ENCODE measurements at regions not wholly inside any gene's neighbourhood (a gene's known extent, or its start where the extent isn't known, plus 50 kb on each side); places are given as distances from the start of the nearest gene placed in this dataset.

DNA sequence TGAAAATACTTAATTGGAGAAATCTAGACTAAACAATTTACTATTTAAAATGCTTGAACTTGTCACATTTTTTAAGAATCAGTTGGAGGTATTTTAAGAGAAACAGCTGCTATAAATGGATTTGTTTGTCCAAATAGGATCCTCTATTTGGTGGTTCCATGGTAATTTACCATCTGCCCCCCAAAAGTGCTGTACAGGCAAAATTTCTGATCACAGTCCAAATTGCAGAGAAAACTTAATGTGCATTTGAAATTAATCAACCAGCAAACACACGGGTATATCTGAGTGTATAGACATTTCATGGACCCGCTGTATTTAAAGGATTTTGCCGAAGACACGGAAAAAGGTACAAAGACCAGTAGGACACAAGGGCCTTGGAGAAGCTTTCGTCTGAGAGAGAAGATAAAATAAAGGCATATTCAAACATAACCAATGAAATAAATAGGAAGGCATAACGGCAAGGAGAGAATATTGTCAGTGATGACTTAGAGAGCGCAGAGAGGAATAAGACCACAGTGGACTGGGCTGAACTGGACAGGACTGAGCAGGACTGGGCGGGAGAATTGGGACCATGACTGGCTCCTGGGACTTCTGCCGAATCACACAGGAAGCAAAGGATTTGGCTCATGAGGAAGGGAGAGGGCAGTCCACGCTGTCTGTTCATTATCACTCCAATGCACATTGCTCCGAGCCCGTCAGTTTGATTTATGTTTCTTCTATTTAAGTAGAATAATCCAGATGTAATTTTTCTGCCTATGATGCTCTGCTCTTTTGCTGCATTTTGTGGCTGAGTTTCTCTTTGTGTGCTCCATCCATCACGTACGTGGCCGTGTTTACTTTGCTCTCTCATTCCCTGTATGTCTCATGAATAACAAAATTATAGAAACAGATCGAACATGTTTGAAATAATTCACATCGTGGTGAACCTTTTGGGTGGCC lies 112.8 kb downstream of the PRLHR start (continued):
- TF ChIP-seq, protein P1, sequence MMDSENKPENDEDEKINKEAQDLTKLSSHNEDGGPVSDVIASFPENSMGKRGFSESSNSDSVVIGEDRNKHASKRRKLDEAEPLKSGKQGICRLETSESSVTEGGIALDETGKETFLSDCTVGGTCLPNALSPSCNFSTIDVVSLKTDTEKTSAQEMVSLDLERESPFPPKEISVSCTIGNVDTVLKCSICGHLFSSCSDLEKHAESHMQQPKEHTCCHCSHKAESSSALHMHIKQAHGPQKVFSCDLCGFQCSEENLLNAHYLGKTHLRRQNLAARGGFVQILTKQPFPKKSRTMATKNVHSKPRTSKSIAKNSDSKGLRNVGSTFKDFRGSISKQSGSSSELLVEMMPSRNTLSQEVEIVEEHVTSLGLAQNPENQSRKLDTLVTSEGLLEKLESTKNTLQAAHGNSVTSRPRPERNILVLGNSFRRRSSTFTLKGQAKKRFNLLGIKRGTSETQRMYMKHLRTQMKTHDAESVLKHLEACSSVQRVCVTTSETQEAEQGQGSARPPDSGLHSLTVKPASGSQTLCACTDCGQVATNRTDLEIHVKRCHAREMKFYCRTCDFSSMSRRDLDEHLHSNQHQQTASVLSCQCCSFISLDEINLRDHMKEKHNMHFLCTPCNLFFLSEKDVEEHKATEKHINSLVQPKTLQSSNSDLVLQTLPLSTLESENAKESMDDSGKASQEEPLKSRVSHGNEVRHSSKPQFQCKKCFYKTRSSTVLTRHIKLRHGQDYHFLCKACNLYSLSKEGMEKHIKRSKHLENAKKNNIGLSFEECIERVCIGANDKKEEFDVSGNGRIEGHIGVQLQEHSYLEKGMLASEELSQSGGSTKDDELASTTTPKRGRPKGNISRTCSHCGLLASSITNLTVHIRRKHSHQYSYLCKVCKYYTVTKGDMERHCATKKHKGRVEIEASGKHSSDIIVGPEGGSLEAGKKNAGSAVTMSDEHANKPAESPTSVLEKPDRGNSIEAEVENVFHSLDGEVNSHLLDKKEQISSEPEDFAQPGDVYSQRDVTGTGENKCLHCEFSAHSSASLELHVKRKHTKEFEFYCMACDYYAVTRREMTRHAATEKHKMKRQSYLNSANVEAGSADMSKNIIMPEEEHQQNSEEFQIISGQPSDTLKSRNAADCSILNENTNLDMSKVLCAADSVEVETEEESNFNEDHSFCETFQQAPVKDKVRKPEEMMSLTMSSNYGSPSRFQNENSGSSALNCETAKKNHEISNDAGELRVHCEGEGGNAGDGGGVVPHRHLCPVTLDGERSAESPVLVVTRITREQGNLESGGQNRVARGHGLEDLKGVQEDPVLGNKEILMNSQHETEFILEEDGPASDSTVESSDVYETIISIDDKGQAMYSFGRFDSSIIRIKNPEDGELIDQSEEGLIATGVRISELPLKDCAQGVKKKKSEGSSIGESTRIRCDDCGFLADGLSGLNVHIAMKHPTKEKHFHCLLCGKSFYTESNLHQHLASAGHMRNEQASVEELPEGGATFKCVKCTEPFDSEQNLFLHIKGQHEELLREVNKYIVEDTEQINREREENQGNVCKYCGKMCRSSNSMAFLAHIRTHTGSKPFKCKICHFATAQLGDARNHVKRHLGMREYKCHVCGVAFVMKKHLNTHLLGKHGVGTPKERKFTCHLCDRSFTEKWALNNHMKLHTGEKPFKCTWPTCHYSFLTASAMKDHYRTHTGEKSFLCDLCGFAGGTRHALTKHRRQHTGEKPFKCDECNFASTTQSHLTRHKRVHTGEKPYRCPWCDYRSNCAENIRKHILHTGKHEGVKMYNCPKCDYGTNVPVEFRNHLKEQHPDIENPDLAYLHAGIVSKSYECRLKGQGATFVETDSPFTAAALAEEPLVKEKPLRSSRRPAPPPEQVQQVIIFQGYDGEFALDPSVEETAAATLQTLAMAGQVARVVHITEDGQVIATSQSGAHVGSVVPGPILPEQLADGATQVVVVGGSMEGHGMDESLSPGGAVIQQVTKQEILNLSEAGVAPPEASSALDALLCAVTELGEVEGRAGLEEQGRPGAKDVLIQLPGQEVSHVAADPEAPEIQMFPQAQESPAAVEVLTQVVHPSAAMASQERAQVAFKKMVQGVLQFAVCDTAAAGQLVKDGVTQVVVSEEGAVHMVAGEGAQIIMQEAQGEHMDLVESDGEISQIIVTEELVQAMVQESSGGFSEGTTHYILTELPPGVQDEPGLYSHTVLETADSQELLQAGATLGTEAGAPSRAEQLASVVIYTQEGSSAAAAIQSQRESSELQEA (IDR thresholded peaks at IDR 0.05; ENCODE audit: low read depth) = no peak
- TF ChIP-seq SAP30 (IDR thresholded peaks at IDR 0.05; ENCODE audit: borderline replicate concordance, insufficient read depth, low read depth, low read length, poor library complexity, severe bottlenecking) (no peak), L3MBTL2 (IDR thresholded peaks at IDR 0.05) (0 out of 2 replicates have a peak, but pooled peaks have one; percentile 28), ESRRA (IDR thresholded peaks at IDR 0.05; ENCODE audit: borderline replicate concordance, low read depth) (no peak), ZNF134 (CRISPR knock-in tag; conservative IDR thresholded peaks at IDR 0.05) (0 out of 2 replicates have a peak, but pooled peaks have one; percentile 2), ELF1 (tag; IDR thresholded peaks at IDR 0.05) (no peak), MYC (IDR thresholded peaks at IDR 0.05; ENCODE audit: low read depth, low read length) (peak; percentile 81), MYC (CRISPR knock-in tag; IDR thresholded peaks at IDR 0.05; ENCODE audit: borderline replicate concordance, low read depth) (no peak), MEIS2 (IDR thresholded peaks at IDR 0.05; ENCODE audit: partially characterized antibody) (peak; percentile 100), SMAD3 (CRISPR knock-in tag; conservative IDR thresholded peaks at IDR 0.05) (no peak), ZBTB7A (IDR thresholded peaks at IDR 0.05; ENCODE audit: borderline replicate concordance, control insufficient read depth, low read depth, low read length) (no peak), MXI1 (IDR thresholded peaks at IDR 0.05; ENCODE audit: low read depth, low read length) (no peak), TFAM (CRISPR knock-in tag; conservative IDR thresholded peaks at IDR 0.05) (no peak), BRF1 (IDR thresholded peaks at IDR 0.05; ENCODE audit: borderline replicate concordance, extremely low read depth, insufficient read length) (no peak), NEUROD1 (IDR thresholded peaks at IDR 0.05; ENCODE audit: borderline replicate concordance, low read depth, low read length, partially characterized antibody) (peak; percentile 80), ZNF764 (CRISPR knock-in tag; IDR thresholded peaks at IDR 0.05; ENCODE audit: low read depth) (no peak)
- TF ChIP-seq, protein P2, sequence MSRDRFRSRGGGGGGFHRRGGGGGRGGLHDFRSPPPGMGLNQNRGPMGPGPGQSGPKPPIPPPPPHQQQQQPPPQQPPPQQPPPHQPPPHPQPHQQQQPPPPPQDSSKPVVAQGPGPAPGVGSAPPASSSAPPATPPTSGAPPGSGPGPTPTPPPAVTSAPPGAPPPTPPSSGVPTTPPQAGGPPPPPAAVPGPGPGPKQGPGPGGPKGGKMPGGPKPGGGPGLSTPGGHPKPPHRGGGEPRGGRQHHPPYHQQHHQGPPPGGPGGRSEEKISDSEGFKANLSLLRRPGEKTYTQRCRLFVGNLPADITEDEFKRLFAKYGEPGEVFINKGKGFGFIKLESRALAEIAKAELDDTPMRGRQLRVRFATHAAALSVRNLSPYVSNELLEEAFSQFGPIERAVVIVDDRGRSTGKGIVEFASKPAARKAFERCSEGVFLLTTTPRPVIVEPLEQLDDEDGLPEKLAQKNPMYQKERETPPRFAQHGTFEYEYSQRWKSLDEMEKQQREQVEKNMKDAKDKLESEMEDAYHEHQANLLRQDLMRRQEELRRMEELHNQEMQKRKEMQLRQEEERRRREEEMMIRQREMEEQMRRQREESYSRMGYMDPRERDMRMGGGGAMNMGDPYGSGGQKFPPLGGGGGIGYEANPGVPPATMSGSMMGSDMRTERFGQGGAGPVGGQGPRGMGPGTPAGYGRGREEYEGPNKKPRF (IDR thresholded peaks at IDR 0.05; ENCODE audit: low read depth, low read length) = no peak

All from K562 (cell line).